ENCODE measurements at regions not wholly inside any gene's neighbourhood (a gene's known extent, or its start where the extent isn't known, plus 50 kb on each side); places are given as distances from the start of the nearest gene placed in this dataset.

GRCh38 chr10:9260690-9261089 lies 1206.2 kb downstream of the GATA3 start:
- in situ Hi-C loops (cut with MboI; ENCODE audit: low sequenced_read_pairs) (no loop called here), intact Hi-C loops (cut with micrococcal nuclease) (no loop called here), dilution Hi-C loops (cut with HindIII; ENCODE audit: low sequenced_read_pairs, unreplicated experiment) (no loop called here)
- Histone ChIP-seq H3K9ac (ENCODE audit: low read depth, low read length) (no peak overlapping the region), H2AK5ac (ENCODE audit: low read depth, low read length) (no peak overlapping the region), H2BK120ac (ENCODE audit: low read depth, low read length) (no peak overlapping the region), H3K27me3 (ENCODE audit: control insufficient read depth, insufficient read depth, low read length) (no peaks in the 10 kb centered on the region), H3K4me1 (ENCODE audit: control insufficient read depth, insufficient read depth, low read length) (no peaks in the 10 kb centered on the region), H3K9me1 (ENCODE audit: insufficient read depth, low read length) (no peaks in the 10 kb centered on the region), H3K23ac (ENCODE audit: low read depth, low read length) (no peak overlapping the region), H4K91ac (ENCODE audit: insufficient read depth, low read depth, low read length) (no peak overlapping the region), H2AK9ac (replicated peaks; ENCODE audit: low read depth, low read length, poor library complexity) (no peak overlapping the region), H3K79me1 (ENCODE audit: low read depth in 1 of 2, low read length in 2 of 2) (no peaks in the 10 kb centered on the region), H4K5ac (ENCODE audit: low read depth, low read length) (no peak overlapping the region), H3K4me2 (ENCODE audit: low read depth, low read length) (no peak overlapping the region), H3K9me3 (ENCODE audit: control insufficient read depth, insufficient read depth, low read length) (no peaks in the 10 kb centered on the region), H2BK5ac (ENCODE audit: low read depth, low read length, poor library complexity, severe bottlenecking) (no peak overlapping the region), H2BK20ac (ENCODE audit: low read depth, low read length) (no peak overlapping the region), H4K20me1 (ENCODE audit: insufficient read depth, low read length) (no peaks in the 10 kb centered on the region), H3K4me3 (ENCODE audit: insufficient read depth, low read depth, low read length) (no peak overlapping the region), H3K4ac (ENCODE audit: low read depth, low read length) (no peak overlapping the region), H3K14ac (replicated peaks; ENCODE audit: low read depth, low read length) (no peak overlapping the region), H3K36me3 (ENCODE audit: control insufficient read depth, insufficient read depth, low read length) (no peaks in the 10 kb centered on the region), H3K27ac (ENCODE audit: insufficient read depth, low read length) (no peak overlapping the region), H3K18ac (ENCODE audit: low read depth, low read length) (no peak overlapping the region), H4K8ac (ENCODE audit: low read depth in 2 of 2, low read length in 2 of 2) (no peak overlapping the region), H2AFZ (replicated peaks; ENCODE audit: low read length, poor library complexity) (no peak overlapping the region), H3K56ac (ENCODE audit: extremely low read depth, insufficient read depth, low read length) (no peak overlapping the region), H2BK15ac (ENCODE audit: low read depth, low read length) (no peak overlapping the region)
- WGBS, 2 experiments (ENCODE audit: extremely low coverage in 2 of 2, insufficient read length in 1 of 2), result no CpG with 5 or more reads among the region's 1 CpG
- BruUV-seq (replicated peaks), result no TSS peak
- CTCF ChIA-PET, result no interaction called here
- POLR2A ChIA-PET (ENCODE audit: unreplicated experiment), result no interaction called here
- TF ChIP-seq MXI1 (IDR thresholded peaks at IDR 0.05; ENCODE audit: borderline replicate concordance, low read depth, low read length), result no peak
- TF ChIP-seq, protein P1, sequence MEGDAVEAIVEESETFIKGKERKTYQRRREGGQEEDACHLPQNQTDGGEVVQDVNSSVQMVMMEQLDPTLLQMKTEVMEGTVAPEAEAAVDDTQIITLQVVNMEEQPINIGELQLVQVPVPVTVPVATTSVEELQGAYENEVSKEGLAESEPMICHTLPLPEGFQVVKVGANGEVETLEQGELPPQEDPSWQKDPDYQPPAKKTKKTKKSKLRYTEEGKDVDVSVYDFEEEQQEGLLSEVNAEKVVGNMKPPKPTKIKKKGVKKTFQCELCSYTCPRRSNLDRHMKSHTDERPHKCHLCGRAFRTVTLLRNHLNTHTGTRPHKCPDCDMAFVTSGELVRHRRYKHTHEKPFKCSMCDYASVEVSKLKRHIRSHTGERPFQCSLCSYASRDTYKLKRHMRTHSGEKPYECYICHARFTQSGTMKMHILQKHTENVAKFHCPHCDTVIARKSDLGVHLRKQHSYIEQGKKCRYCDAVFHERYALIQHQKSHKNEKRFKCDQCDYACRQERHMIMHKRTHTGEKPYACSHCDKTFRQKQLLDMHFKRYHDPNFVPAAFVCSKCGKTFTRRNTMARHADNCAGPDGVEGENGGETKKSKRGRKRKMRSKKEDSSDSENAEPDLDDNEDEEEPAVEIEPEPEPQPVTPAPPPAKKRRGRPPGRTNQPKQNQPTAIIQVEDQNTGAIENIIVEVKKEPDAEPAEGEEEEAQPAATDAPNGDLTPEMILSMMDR (conservative IDR thresholded peaks at IDR 0.05; ENCODE audit: low read depth, low read length), result no peak
- no peak for TF ChIP-seq POLR2A (IDR thresholded peaks at IDR 0.05; ENCODE audit: low read depth, low read length)
- no peak for TF ChIP-seq MAZ (IDR thresholded peaks at IDR 0.05; ENCODE audit: borderline replicate concordance, low read depth, low read length)
- TF ChIP-seq USF2 (IDR thresholded peaks at IDR 0.05; ENCODE audit: low read depth, low read length), result no peak
- no peak for TF ChIP-seq RCOR1 (IDR thresholded peaks at IDR 0.05; ENCODE audit: insufficient replicate concordance, low read length)
- TF ChIP-seq CHD1 (IDR thresholded peaks at IDR 0.05; ENCODE audit: low read depth, low read length), result no peak
- no peak for TF ChIP-seq SMC3 (IDR thresholded peaks at IDR 0.05; ENCODE audit: low read depth, low read length)
- TF ChIP-seq RAD21 (IDR thresholded peaks at IDR 0.05; ENCODE audit: low read length), result no peak
- no peak for ATAC-seq (ENCODE audit: low read depth)
- DNase-seq, result no peak

Data from IMR-90 (cell line).